ENCODE measurements at regions not wholly inside any gene's neighbourhood (a gene's known extent, or its start where the extent isn't known, plus 50 kb on each side); places are given as distances from the start of the nearest gene placed in this dataset.
A peak's percentile ranks its signal among the peaks of the same experiment; 100 is the strongest.
"Not testable (repeated sequence)": the region's sequence is repeated elsewhere in the genome, so short reads cannot be mapped to it uniquely, and the experiment has no call there.

DNA sequence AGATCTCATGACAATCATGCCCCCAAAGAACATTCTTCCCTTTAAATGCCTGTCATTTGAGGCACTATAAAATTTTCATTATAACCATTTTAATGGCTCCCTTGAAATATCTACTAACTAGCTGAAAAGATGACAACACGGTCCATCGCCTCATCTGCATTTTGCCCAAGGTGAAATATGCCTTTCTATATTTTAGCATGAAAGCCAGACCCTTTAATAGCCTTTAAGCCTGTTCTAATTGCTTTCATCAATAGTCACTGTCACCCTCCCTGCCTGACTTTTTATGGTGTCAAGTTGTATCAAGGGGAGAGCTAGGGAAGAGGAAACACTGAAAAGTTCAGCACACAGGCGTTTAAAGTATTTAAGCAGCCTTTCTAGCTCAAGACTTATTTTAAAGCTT lies 144.1 kb upstream of the PRICKLE2 start:
- no peak for DNase-seq (ENCODE audit: low read depth, low spot score)
- in situ Hi-C loops (cut with HindIII; ENCODE audit: low pct_unique_long_range_greater_than_20kb, low sequenced_read_pairs), result no loop called here

DNA sequence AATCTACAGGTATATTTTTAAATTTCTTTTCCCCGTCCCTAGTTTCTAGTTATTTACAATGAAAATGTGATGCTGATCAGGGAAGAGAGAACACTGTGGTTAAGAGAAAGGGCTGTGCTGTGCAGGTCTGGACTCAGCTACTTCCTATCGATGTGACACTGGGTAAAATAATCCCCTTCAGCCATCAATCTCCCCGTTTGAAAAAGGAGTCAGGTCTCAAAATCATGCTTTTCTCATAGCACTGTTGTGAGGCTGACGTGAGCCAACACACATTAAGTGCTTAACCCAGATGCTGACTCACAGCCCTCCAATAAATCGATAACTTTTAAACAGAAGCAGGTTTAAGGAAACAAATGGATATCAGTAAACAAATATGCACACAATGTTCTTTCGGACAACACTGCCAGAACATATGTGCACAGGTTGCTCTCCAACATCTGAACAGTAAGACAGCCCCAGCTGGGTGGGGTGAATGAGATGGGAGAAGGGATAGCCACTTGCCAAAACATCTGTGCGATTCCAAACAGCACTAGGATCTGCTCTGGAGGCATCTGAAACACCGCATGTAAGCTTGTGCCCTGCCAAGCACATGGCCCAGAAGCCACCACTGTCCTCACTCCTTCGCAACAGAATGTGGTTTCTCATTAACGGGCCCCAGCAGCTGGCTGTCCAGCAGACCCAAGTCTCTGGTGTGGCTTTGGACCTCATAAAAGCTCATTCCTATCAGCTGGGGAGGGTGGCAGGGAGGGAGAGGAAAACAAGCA lies 143.2 kb upstream of the PRICKLE2 start:
- in situ Hi-C loops (cut with HindIII; ENCODE audit: low pct_unique_long_range_greater_than_20kb, low sequenced_read_pairs), result no loop called here
- no peak for DNase-seq (ENCODE audit: low read depth, low spot score)

DNA sequence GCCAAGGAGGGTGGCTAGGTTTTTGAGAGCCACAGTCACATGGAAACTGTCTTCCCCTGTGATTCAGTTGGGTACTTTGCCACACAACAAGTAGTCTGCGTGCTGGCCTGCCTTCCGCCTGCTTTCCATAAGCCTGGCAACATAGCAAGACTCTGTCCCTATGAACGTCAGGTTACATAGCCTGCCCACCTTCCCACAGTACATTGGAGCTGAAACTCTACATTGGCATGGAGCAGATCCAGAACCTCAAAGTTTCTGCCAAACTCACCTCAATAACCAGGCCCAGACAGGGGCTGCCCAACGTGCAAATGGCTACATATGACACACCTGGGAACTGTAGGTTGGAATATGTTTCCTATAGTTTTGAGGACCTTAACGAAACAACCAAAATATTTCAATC lies 140.6 kb upstream of the PRICKLE2 start:
- no peak for DNase-seq (ENCODE audit: low read depth, low spot score)
- in situ Hi-C loops (cut with HindIII; ENCODE audit: low pct_unique_long_range_greater_than_20kb, low sequenced_read_pairs), result no loop called here

DNA sequence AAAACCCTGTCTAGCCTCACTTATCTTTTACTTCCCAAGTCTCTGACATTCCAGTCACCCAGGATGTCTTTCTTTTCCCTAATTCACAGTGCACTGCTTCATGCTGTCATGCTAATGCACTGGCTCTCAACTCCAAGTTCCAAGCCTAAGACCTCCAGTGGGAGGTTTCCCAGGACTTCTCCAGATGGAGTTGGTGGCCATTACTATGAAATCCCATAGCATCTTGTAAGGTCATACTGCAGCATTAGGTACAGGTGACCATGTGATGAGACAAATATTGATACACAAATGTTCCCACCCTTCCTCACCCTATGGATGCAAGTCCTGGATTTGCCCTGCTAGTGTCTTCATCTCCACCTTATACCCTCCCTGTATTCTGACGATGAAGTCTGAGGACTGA lies 138.6 kb upstream of the PRICKLE2 start:
- in situ Hi-C loops (cut with HindIII; ENCODE audit: low pct_unique_long_range_greater_than_20kb, low sequenced_read_pairs), result no loop called here

DNA sequence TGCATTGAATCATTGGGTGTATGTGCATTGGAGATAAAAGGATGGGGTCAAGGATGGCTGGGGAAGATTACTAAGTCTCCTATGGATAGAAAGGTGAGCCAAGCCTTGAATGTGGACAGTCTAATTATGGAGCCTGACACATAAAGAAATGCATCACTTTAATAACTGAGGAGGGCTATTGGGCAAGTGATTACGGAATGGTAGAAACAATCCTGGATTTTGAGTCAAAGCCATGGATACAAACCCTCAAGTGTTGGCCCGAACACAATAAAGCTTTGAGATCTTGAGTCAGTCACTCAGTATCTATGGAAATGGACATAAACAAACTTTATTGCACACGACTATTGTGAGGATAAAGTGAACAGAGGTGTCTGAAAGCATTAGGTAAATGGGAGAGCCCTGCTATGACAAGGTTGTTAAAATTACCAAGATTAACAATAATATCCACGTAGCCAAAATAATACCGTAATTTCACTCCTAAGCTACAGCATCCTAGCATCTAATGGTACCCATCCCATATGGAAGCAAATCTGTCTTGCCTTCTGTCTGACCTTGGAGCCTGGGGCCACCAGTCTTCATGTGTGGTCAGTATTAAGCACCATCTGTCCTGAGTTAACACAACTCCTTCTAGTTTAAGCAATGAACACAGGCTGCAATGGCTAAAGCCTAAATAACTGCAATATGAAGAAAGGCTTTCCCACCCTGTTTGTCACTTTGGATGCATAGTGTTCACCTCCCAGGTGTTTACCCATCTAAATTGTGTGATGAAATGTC lies 136.9 kb upstream of the PRICKLE2 start:
- DNase-seq (ENCODE audit: low read depth, low spot score), result peak; percentile 37

More for the DNA sequence above, 138.6 kb upstream of the PRICKLE2 start:
- DNase-seq (ENCODE audit: low read depth, low spot score), result no peak

DNA sequence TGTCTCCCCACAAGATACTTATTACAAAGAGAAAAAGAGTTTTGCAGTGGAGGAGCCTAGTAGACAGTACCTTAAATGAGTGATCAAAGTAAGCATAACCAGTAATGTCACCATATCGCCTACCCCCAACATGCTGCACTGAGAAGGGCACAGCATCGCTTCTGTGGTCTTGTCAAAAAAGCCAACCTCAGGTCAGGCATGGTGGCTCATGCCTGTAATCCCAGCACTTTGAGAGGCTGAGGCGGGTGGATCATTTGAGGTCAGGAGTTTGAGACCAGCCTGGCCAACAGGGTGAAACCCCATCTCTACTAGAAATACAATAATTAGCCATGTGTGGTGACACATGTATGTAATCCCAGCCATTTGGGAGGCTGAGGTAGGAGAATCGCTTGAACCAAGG lies 135.8 kb upstream of the PRICKLE2 start:
- in situ Hi-C loops (cut with HindIII; ENCODE audit: low pct_unique_long_range_greater_than_20kb, low sequenced_read_pairs); DNase-seq (ENCODE audit: low read depth, low spot score): not testable (repeated sequence)

More for the DNA sequence above, 136.9 kb upstream of the PRICKLE2 start:
- in situ Hi-C loops (cut with HindIII; ENCODE audit: low pct_unique_long_range_greater_than_20kb, low sequenced_read_pairs), result no loop called here

DNA sequence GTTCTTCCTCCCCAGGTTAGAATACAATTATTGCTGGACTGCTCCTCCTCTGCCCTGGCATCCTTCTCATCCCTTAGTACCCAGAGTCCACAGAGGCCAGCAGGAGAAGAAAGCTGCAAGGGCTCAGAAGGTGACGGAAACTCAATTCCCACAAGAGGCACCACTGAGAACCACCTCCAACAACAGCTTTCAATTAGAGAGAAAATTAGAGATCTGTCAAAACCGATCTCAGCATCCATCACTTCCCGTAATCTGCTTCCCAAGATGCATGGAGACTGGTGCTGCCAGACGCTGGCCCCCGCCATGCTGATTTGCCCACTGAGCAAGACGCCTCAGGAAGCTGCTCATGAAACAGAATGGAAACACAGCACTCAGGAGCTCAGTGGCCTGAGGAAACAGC lies 135.0 kb upstream of the PRICKLE2 start:
- in situ Hi-C loops (cut with HindIII; ENCODE audit: low pct_unique_long_range_greater_than_20kb, low sequenced_read_pairs), result no loop called here
- no peak for DNase-seq (ENCODE audit: low read depth, low spot score)

DNA sequence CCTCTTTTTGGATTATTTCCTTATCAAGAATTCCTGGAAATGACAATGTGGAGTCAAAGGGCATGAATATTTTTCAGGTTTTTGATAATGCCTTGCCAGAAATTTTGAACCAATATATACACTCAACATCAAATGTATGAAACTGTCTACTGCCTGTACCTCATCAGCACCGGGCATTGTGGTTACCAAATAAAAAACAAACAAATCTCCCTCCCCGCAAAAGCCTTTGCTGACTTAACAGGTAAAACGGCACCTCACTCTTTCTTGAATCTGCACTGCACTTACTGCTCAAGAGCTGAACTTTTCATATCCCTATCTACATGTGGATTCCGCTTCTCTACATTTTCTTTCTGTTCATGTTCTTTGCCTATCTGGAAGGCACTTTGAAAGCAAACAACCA lies 134.5 kb upstream of the PRICKLE2 start:
- in situ Hi-C loops (cut with HindIII; ENCODE audit: low pct_unique_long_range_greater_than_20kb, low sequenced_read_pairs), result no loop called here
- no peak for DNase-seq (ENCODE audit: low read depth, low spot score)

DNA sequence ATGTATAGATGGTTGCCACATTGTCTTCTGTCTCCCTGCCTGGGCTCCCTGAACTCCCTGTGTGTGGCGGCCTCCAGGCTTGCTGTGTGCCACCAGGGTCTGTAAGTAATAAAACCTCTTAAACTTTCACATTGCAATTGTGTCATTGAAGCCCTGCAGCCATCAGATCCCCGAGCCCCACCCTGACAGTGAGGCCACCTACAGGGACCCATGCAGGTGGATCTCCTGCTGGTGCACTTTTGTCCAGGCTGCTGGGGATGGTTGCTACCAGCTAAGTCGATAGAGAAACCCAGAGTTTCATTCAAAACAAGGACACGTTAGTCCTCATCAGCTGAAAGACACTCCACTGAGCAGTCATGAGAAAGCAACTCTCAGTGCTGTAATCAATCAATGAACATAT lies 133.6 kb upstream of the PRICKLE2 start:
- DNase-seq (ENCODE audit: low read depth, low spot score), result no peak
- in situ Hi-C loops (cut with HindIII; ENCODE audit: low pct_unique_long_range_greater_than_20kb, low sequenced_read_pairs), result no loop called here

DNA sequence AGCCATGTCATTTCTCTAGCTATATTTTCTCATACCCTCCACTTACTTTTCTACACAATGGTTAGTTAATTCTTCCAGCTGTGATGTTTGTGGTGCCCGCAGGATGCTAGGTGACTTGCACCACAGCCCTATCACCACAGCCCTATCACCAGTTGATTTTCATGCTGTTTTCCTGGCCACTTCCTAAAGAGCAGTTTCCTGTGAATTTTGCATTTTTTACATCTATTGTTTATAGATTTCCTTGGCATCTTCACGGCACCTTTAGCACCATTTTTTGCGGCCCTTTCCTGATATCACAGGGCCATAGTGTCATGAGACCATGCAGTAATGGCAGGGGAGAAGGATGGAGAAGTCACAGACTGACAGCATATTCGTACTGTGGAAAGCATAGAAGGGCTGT lies 132.9 kb upstream of the PRICKLE2 start:
- no peak for DNase-seq (ENCODE audit: low read depth, low spot score)
- in situ Hi-C loops (cut with HindIII; ENCODE audit: low pct_unique_long_range_greater_than_20kb, low sequenced_read_pairs), result no loop called here

DNA sequence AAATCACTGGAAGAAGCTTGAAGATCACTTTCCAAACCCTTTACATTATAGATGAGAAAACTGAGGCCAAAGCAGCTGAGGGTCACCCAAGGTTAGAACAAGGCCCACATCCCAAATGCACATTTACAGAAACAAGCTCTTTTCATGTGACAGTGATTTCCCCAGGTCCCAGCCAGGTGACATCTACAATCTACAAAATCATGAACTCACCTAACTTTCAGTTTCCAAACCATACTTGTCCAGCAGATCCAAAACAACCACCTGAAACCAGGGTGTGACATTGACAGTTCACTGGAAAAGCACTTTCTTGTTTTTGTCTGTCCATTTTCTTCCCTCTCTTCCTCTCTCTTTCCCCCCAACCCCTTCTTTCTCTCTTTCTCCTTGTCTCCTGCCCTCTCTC lies 132.2 kb upstream of the PRICKLE2 start:
- in situ Hi-C loops (cut with HindIII; ENCODE audit: low pct_unique_long_range_greater_than_20kb, low sequenced_read_pairs), result no loop called here

DNA sequence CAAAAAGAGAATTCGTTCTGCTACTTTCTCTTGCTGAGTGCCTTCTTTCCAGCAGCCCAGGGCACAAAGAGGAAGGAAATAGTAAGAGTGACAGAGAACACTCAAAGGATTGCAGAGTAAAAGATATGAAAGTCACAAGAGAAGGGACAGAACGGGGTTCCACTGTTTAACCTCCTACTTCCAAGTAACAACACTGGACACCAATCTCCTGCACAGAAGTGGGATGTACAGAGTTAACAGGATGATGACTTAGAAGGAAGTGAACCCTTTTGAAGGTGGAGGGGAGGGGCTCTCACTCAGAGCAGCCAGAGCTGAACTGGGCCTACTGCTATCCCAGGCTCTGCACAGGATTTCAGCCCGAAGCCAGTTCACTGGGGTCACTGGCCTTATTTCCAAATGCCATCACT lies 130.1 kb upstream of the PRICKLE2 start:
- DNase-seq (ENCODE audit: low read depth, low spot score), result no peak
- in situ Hi-C loops (cut with HindIII; ENCODE audit: low pct_unique_long_range_greater_than_20kb, low sequenced_read_pairs), result no loop called here

More for the DNA sequence above, 132.2 kb upstream of the PRICKLE2 start:
- DNase-seq (ENCODE audit: low read depth, low spot score), result no peak

DNA sequence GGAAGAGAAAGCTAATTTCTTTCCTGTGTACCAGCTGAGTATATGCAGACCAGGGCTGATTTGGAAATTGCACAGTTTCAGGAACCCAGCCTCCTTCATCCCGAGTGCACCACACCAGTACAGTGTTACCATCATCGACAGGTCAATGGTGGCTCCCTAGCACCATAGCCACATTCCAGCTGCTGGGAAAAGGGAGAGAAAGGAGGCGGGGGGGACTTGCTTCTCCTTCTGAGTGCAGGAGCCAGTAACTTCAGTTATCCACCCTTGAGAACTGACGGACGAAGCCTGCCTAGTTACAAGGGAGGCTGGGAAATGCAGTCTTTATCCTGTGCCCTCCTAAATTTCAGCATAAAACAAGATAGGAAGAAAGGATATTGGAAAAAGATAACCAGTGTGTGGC lies 129.7 kb upstream of the PRICKLE2 start:
- in situ Hi-C loops (cut with HindIII; ENCODE audit: low pct_unique_long_range_greater_than_20kb, low sequenced_read_pairs), result no loop called here
- no peak for DNase-seq (ENCODE audit: low read depth, low spot score)

DNA sequence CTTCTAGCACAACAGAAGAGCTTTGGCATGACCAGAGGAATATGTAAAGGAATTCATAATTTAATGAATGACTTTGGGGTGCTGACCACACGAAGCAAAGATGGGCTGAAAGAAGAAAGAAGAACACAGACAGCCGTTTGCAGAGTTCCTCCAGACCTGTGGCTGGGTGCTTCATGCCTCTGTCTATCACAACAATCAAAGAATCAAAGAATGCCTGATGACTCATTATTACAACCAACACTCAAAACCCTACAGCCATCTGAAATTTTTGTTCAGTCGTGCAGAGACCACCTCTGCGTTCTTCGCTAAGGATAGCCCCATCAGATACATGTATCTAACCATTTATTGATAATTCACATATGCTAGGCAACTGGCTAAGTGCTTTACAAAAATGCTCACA lies 129.0 kb upstream of the PRICKLE2 start:
- no peak for DNase-seq (ENCODE audit: low read depth, low spot score)
- in situ Hi-C loops (cut with HindIII; ENCODE audit: low pct_unique_long_range_greater_than_20kb, low sequenced_read_pairs), result no loop called here

DNA sequence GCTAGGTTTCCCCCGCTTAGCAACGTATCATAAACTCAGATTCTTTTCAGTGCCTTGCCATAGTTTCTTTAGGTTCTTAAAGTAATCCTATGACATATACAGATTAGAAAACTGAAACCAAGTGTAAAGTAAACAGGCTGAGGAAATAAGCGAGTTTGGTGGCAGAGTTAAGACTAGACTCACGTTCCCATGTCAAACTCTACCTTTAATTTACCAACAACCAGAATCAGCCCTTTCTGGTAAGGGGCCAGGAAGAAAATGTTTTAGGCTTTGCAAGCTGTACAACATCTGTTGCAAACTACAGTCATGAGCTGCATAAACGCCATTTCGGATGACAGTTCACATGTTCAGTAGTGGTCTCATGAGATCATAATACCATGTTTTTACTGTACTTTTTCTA lies 128.0 kb upstream of the PRICKLE2 start:
- DNase-seq (ENCODE audit: low read depth, low spot score), result no peak

DNA sequence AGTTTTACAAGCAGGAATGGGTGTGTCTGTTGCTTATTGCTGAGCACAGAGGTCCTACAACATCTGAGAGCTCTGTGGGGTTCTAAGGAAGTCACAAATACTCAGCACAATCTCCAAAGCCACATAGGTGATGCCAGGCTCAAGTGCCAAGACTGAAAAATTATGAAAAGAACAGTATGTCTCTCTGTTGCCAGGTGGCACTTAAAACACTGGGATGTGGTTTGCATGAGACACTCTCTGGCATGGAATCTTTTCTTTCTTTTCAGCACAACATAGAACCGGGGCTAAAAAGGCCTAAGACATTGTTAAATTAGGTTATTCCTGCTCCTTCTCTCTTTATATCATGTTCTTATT lies 127.3 kb upstream of the PRICKLE2 start:
- DNase-seq (ENCODE audit: low read depth, low spot score), result no peak
- in situ Hi-C loops (cut with HindIII; ENCODE audit: low pct_unique_long_range_greater_than_20kb, low sequenced_read_pairs), result no loop called here

More for the DNA sequence above, 128.0 kb upstream of the PRICKLE2 start:
- in situ Hi-C loops (cut with HindIII; ENCODE audit: low pct_unique_long_range_greater_than_20kb, low sequenced_read_pairs), result no loop called here

DNA sequence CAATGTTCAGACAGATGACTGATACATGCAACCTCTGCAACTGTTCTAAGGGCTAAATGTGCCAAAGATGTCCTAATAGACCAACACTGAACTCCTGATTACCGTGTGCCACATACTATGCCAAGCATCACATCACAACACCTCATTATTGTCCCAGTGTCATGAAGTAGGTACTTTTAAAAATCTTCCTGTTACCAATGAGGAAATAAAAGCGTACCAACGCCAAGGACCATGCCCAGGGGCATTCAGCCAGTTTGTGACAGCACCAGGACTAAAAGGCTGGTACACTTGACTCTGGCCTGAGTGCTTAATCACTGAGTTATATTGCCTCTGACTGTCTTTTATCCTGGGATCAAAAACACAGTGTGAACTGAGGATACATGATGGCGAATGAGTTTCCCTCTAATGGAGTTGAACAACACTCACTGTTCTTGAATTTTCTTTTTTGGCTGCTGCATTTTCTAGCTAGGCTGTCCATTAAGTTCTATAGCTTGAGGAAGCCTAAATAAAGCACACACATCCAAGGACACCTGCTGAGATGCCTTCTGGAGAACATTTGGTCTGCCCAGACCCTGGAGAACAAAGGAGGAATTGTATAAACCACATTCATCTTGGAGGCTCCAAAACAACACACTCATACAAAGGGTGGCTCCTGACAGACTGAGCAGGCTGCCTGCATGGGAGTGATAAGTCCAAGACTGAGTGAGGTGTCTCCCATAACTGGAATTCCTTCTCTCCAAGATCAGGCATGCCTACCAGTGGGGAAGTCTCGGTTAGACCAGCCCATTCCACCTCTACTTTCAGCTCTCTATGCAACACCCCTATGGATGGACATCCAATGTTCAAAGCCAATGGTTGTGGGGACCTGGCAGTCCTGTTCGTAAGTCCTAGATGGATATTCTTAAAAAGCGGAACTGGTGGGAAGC lies 126.7 kb upstream of the PRICKLE2 start:
- DNase-seq (ENCODE audit: low read depth, low spot score), result peak; percentile 91
- in situ Hi-C loops (cut with HindIII; ENCODE audit: low pct_unique_long_range_greater_than_20kb, low sequenced_read_pairs), result no loop called here

DNA sequence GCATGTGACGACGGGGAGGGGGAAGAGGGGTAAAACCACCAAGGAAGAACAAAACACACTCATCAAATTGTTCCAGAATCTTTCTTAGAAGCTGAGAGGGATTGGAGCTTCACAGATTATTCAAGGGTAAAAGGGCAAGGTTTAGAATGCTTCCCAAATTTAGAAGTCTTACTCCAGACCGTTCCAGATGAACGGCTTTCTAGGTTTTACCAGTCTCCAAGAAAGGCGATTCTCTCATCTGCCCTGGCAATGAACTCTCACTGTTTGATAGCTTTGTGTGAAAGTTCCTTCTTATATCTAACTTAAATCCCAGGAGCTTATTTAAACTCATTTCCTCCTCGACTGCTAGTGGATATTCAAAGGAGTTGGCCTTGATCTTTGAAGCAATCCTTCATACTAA lies 124.3 kb upstream of the PRICKLE2 start:
- in situ Hi-C loops (cut with HindIII; ENCODE audit: low pct_unique_long_range_greater_than_20kb, low sequenced_read_pairs), result no loop called here
- DNase-seq (ENCODE audit: low read depth, low spot score), result no peak
